ENCODE measurements at regions not wholly inside any gene's neighbourhood (a gene's known extent, or its start where the extent isn't known, plus 50 kb on each side); places are given as distances from the start of the nearest gene placed in this dataset.

GRCh38 chr4:156576946-156577345 is 394.7 kb downstream of the PDGFC start:
- TF ChIP-seq CTCF (IDR thresholded peaks at IDR 0.05) (no peak), POLR2A (IDR thresholded peaks at IDR 0.05) (no peak)

Data from lower leg skin (tissue), 3 donors.